K562 (cell line): ENCODE measurements at regions not wholly inside any gene's neighbourhood (a gene's known extent, or its start where the extent isn't known, plus 50 kb on each side); places are given as distances from the start of the nearest gene placed in this dataset.

ENCODE experiments used
- CEBPG ChIP-seq, 3 experiments: fragments of 200-800 bp in 1 of 3; sonication (Bioruptor generic) in 1 of 3; sonication (generic) in 1 of 3; formaldehyde crosslinking in 1 of 3; IDR thresholded peaks in 2 of 3; conservative IDR thresholded peaks in 1 of 3; 2 replicates each; pipeline versions ENCODE4 v1.6.1 to v1.8.0; 2016 to 2022; ENCODE audit warnings: missing compliant biosample characterization in 2 of 3, missing genetic modification characterization in 2 of 3, mild to moderate bottlenecking in 1 of 3, missing genetic modification reagents in 1 of 3
- CREB1 ChIP-seq, 2 experiments: sonication (generic) in 1 of 2; formaldehyde crosslinking in 1 of 2; IDR thresholded peaks; 2 replicates each; pipeline versions ENCODE4 v1.6.1 to v1.8.0; 2012 to 2022; ENCODE audit warnings: inconsistent platforms in 1 of 2, mild to moderate bottlenecking in 1 of 2, missing genetic modification reagents in 1 of 2, moderate library complexity in 1 of 2
- HDAC3 ChIP-seq: fragments of 450-650 bp; IDR thresholded peaks from 2 replicates; pipeline ENCODE4 v1.6.1; 2018; ENCODE audit warnings: borderline replicate concordance, mild to moderate bottlenecking, moderate library complexity; ENCODE audit not compliant: partially characterized antibody
- HLTF ChIP-seq: fragments of 450-650 bp; IDR thresholded peaks from 2 replicates; pipeline ENCODE4 v1.6.1; 2016
- MAX ChIP-seq: sonication (generic); formaldehyde crosslinking; IDR thresholded peaks from 2 replicates; pipeline ENCODE4 v1.9.0; 2022; ENCODE audit warnings: mild to moderate bottlenecking, missing genetic modification reagents
- POLR2A ChIP-seq: fragments of 450-650 bp; conservative IDR thresholded peaks from 2 replicates; pipeline ENCODE4 v1.6.1; 2016
- RBBP5 ChIP-seq: fragments of 200-600 bp; sonication (generic); IDR thresholded peaks from 2 replicates; pipeline ENCODE4 v1.6.1; 2012; ENCODE audit warnings: borderline replicate concordance, mild to moderate bottlenecking, low read length, control low read depth, inconsistent platforms; ENCODE audit not compliant: insufficient read depth, poor library complexity, severe bottlenecking
- RFX5 ChIP-seq: IDR thresholded peaks from 2 replicates; pipeline ENCODE4 v1.6.1; 2011; ENCODE audit warnings: low read depth, mild to moderate bottlenecking, improper control_type of control experiment, low read length
- SETDB1 ChIP-seq: IDR thresholded peaks from one replicate; pipeline ENCODE4 v1.6.1; 2012; ENCODE audit warnings: low read length, control low read depth, inconsistent platforms
- SP2 ChIP-seq: IDR thresholded peaks from 2 replicates; pipeline ENCODE4 v1.6.1; 2011; ENCODE audit warnings: mild to moderate bottlenecking, low read depth, low read length, moderate library complexity; ENCODE audit not compliant: poor library complexity, severe bottlenecking; ENCODE audit errors: extremely low read depth
- ZNF449 ChIP-seq: fragments of 250-450 bp; sonication (Bioruptor Pico); IDR thresholded peaks from 2 replicates; pipeline ENCODE4 v1.8.0; 2022; ENCODE audit warnings: moderate library complexity, mild to moderate bottlenecking, inconsistent platforms
- ZNF639 ChIP-seq, 2 experiments: fragments of 200-800 bp in 1 of 2; sonication (Bioruptor generic) in 1 of 2; sonication (generic) in 1 of 2; formaldehyde crosslinking in 1 of 2; IDR thresholded peaks in 1 of 2; conservative IDR thresholded peaks in 1 of 2; 2 replicates each; pipeline versions ENCODE4 v1.5.0 to v1.6.1; 2016 to 2020; ENCODE audit warnings: missing compliant biosample characterization in 1 of 2, missing genetic modification characterization in 1 of 2, missing genetic modification reagents in 1 of 2

DNA sequence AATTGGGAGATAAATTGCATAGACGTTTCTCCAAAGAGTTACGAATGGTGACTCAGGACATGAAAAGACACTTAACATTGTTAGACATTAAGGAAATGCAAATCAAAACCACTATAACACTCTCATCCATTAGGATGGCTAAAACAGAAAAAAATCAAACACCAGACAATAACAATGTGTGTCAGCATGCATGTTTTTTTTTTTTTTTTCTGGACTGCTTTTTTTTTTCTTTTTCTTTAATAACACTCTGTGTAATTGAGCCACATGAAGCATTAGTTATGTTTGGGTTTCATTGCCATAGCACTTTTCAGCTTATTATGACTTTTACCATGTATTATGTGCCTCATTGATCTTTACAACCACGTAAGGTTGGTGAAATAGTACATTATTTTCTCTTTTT lies 95.0 kb downstream of the NFKBIZ start:
- TF ChIP-seq POLR2A, result no peak
- no peak for TF ChIP-seq MAX (CRISPR knock-in tag)
- TF ChIP-seq SETDB1, result no peak
- TF ChIP-seq HDAC3, result no peak
- no peak for TF ChIP-seq ZNF449 (CRISPR knock-in tag)
- TF ChIP-seq RFX5, result no peak
- TF ChIP-seq CEBPG (CRISPR knock-in tag; IDR thresholded peaks at IDR 0.05), result no peak
- TF ChIP-seq CEBPG (tag; conservative IDR thresholded peaks at IDR 0.05 in 1 of 2, IDR thresholded peaks at IDR 0.05 in 1 of 2), result no peak
- no peak for TF ChIP-seq RBBP5
- no peak for TF ChIP-seq CREB1 (IDR thresholded peaks at IDR 0.05)
- no peak for TF ChIP-seq CREB1 (CRISPR knock-in tag; IDR thresholded peaks at IDR 0.05)
- TF ChIP-seq ZNF639 (CRISPR knock-in tag; conservative IDR thresholded peaks at IDR 0.05 in 1 of 2, IDR thresholded peaks at IDR 0.05 in 1 of 2), result no peak
- no peak for TF ChIP-seq SP2
- no peak for TF ChIP-seq HLTF
